ENCODE measurements at regions not wholly inside any gene's neighbourhood (a gene's known extent, or its start where the extent isn't known, plus 50 kb on each side); places are given as distances from the start of the nearest gene placed in this dataset.

DNA sequence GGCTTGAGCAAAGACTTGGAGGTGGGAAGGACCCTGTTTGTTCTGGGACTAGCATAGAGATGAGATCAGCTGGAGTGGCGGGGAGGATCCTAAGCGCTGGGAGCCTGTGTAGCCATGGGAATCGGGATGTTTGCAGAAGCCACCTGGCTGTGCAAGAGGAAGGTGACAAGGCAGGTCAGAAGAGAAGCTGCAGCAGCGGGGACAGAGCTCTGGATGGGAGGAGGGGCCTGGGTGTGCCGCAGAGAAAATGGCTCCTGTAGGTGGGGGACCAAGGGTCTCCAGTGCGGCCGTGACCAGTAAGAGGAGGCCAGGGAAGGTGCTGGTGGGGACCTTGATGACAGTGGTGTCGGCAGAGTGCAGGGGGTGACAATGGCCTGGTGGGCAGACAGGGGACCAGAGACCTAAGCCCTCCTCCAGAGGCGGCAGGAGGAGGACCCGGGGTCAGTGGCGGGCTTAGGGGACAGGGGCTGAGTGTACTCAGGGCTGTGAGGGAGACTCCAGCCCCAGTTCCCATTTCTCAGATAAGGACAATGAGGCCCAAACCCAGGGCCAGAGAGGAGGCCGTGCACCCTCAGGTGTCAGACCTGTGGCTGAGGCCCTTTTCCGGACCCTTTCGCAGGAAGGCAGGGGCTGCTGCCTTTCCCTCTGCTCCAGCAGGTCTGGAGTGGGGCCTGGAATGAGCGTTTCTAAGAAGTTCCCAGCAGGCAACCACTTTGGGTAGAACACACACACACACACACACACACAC lies 206.6 kb upstream of the RTL1 start:
- H3K9me3 ChIP-seq = peaks cover 0 to 10% (median 3%) of the 10 kb centered on the region in 4 donors
- no peaks in the 10 kb centered on the region for H3K4me1 ChIP-seq
- no peak overlapping the region for H3K27ac ChIP-seq (replicated peaks in 1 of 4)
- no peak overlapping the region for H3K4me3 ChIP-seq
- intact Hi-C loops (cut with DNase I) = no loop called here
- 88% methylated on average over 11 of the region's 15 CpGs for WGBS
- peak; percentile 57 for DNase-seq (ENCODE audit: extremely low spot score)
- peaks cover 0 to 7% (median 0%) of the 10 kb centered on the region in 4 donors for H3K27me3 ChIP-seq
- no peaks in the 10 kb centered on the region for H3K36me3 ChIP-seq
- TF ChIP-seq POLR2A (IDR thresholded peaks at IDR 0.05; ENCODE audit: low read depth) = no peak
- no peak for TF ChIP-seq POLR2AphosphoS5 (IDR thresholded peaks at IDR 0.05)
- TF ChIP-seq, protein P1, sequence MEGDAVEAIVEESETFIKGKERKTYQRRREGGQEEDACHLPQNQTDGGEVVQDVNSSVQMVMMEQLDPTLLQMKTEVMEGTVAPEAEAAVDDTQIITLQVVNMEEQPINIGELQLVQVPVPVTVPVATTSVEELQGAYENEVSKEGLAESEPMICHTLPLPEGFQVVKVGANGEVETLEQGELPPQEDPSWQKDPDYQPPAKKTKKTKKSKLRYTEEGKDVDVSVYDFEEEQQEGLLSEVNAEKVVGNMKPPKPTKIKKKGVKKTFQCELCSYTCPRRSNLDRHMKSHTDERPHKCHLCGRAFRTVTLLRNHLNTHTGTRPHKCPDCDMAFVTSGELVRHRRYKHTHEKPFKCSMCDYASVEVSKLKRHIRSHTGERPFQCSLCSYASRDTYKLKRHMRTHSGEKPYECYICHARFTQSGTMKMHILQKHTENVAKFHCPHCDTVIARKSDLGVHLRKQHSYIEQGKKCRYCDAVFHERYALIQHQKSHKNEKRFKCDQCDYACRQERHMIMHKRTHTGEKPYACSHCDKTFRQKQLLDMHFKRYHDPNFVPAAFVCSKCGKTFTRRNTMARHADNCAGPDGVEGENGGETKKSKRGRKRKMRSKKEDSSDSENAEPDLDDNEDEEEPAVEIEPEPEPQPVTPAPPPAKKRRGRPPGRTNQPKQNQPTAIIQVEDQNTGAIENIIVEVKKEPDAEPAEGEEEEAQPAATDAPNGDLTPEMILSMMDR (IDR thresholded peaks at IDR 0.05) = no peak
- no peak for TF ChIP-seq EP300 (IDR thresholded peaks at IDR 0.05)

DNA sequence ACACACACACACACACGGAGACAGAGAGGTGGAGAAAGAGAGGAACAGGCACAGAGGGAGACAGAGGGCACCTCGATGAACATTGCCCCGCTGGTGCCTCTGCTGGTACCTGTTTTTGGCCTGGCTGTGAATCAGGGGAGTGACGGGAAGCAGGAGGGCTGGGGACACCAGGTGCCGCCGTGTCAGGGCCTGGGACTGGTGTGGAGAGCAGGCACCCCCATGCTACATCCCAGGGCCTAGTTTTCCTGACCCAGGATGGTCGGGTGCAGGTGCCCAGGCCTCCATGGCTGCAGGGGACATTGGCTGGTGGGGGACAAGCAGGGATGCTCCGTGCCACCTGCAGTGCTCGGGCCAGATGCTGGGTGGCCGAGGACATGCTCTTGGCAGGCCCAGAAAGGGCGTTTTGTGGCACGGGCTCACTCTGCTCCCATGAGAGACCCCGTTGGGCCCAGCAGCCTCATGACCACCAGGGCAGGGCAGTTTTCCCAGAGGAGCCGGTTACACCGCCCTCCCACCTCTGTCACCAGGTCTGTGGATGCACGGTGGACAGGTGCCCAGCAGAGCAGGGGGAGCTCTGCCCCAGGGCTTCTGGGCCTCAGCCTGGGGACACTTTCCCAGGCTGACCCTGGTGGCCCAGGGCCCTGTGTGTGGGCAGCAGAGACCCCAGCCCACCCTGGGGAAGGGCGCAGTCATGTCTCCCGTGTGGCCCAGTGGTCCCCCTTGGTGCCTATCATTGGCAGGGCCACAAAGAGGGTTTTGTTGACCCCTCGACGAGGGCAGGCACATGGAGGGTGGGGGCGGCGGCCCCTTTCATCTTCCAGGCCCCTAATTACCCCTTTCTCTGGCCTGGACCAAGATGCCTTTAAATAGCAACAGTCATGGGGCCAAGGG lies 207.5 kb upstream of the RTL1 start:
- peak; percentile 87 for DNase-seq (ENCODE audit: extremely low spot score)
- WGBS = 79% methylated on average over 20 of the region's 22 CpGs
- H3K36me3 ChIP-seq = no peaks in the 10 kb centered on the region
- intact Hi-C loops (cut with DNase I) = no loop called here
- H3K27me3 ChIP-seq = peaks cover 0 to 7% (median 0%) of the 10 kb centered on the region in 4 donors
- no peak overlapping the region for H3K4me3 ChIP-seq
- H3K9me3 ChIP-seq = peaks cover 0 to 10% (median 3%) of the 10 kb centered on the region in 4 donors
- H3K27ac ChIP-seq (replicated peaks in 1 of 4) = no peak overlapping the region
- no peaks in the 10 kb centered on the region for H3K4me1 ChIP-seq
- TF ChIP-seq POLR2AphosphoS5 (IDR thresholded peaks at IDR 0.05) (no peak), POLR2A (IDR thresholded peaks at IDR 0.05; ENCODE audit: low read depth) (no peak), EP300 (IDR thresholded peaks at IDR 0.05) (no peak)
- TF ChIP-seq, protein P1 (IDR thresholded peaks at IDR 0.05) = no peak

DNA sequence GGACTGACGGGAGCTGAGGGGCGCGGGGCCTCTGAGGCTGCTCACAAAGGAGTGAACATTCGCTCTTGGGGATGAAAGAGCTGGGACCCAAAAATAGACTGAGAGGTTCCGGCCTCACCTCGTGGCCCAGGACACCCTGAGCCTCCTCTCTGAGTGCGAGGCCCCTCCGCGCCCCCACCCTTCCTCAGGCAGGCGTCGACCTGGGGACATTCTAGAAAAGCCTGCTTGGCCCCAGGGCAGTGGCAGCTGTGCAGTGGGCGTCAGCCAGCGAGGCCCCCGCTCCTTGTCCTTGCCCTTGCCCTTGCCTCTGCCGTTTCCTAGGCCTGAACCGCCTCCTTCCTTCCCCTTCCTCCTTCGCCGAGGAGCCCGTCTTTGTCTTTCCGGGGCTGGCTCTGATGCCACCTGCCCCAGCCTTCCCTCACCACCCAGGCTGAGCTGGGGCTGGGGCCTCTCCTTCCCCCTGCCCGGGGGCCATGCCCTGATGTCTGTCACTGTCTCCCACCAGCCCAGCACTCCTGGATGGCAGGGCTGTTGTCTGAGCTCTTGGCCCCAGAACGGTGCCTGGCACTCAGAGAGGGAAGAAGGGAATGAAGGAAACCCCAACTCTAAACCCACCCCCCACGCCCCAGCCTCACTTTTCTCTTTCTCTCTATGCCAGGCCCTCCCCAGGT lies 208.2 kb upstream of the RTL1 start:
- DNase-seq (ENCODE audit: extremely low spot score) = peak; percentile 42
- intact Hi-C loops (cut with DNase I) = no loop called here
- Histone ChIP-seq H3K4me3 (no peak overlapping the region), H3K36me3 (no peaks in the 10 kb centered on the region), H3K4me1 (no peaks in the 10 kb centered on the region), H3K27me3 (peaks cover 0 to 7% (median 0%) of the 10 kb centered on the region in 4 donors), H3K9me3 (peaks cover 0 to 7% (median 3%) of the 10 kb centered on the region in 4 donors), H3K27ac (replicated peaks in 1 of 4) (no peak overlapping the region)
- no peak for TF ChIP-seq EP300 (IDR thresholded peaks at IDR 0.05)
- TF ChIP-seq POLR2A (IDR thresholded peaks at IDR 0.05; ENCODE audit: low read depth) = no peak
- TF ChIP-seq, protein P1 (IDR thresholded peaks at IDR 0.05) = no peak
- TF ChIP-seq POLR2AphosphoS5 (IDR thresholded peaks at IDR 0.05) = no peak
- WGBS = 66% methylated on average over 23 of the region's 23 CpGs

DNA sequence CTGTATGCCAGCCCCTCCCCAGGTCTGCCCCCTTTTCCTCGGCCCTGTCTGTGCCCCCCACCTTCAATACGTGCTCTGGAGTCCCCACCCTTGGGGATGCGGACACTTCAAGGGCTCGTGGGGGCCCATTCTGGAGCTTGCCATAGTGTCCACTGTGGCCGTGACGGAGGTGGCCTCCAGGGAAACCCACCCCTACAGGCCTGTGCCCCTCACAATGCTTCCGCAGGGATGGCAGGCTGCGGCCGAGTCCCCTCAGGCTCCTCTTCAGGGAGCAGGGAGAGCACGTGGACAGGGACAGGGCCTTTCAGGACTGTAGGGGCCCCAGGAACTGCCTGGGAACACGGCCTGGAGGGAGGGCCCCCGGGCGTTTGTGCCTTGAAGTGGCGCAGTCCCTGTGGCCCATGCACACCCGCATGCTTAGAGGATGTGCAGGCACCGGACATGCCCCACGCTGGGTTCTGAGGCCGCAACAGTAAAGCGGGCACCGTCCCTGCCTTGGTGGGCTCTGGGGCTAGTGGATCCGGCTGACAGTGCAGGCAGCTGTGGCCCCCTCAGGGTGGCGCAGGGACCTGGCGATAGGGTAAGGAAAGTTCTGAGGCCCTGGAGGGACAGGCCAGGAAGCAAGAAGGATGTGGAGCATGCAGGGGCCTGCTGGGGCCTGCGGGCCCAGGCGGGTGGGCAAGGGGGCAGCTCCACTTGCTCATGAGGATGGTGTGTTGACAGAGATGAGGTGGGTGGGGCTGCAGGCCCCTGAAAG lies 209.0 kb upstream of the RTL1 start:
- WGBS = 86% methylated on average over 21 of the region's 25 CpGs
- intact Hi-C loops (cut with DNase I) = no loop called here
- TF ChIP-seq, protein P1 (IDR thresholded peaks at IDR 0.05) = no peak
- TF ChIP-seq POLR2AphosphoS5 (IDR thresholded peaks at IDR 0.05) (no peak), POLR2A (IDR thresholded peaks at IDR 0.05; ENCODE audit: low read depth) (no peak), EP300 (IDR thresholded peaks at IDR 0.05) (no peak)
- no peak overlapping the region for H3K27ac ChIP-seq (replicated peaks in 1 of 4)
- no peaks in the 10 kb centered on the region for H3K36me3 ChIP-seq
- no peaks in the 10 kb centered on the region for H3K4me1 ChIP-seq
- peaks cover 0 to 3% (median 0%) of the 10 kb centered on the region in 4 donors for H3K9me3 ChIP-seq
- DNase-seq (ENCODE audit: extremely low spot score) = peak; percentile 79
- no peak overlapping the region for H3K4me3 ChIP-seq
- H3K27me3 ChIP-seq = peaks cover 0 to 7% (median 0%) of the 10 kb centered on the region in 4 donors
